ENCODE measurements at regions not wholly inside any gene's neighbourhood (a gene's known extent, or its start where the extent isn't known, plus 50 kb on each side); places are given as distances from the start of the nearest gene placed in this dataset.

DNA sequence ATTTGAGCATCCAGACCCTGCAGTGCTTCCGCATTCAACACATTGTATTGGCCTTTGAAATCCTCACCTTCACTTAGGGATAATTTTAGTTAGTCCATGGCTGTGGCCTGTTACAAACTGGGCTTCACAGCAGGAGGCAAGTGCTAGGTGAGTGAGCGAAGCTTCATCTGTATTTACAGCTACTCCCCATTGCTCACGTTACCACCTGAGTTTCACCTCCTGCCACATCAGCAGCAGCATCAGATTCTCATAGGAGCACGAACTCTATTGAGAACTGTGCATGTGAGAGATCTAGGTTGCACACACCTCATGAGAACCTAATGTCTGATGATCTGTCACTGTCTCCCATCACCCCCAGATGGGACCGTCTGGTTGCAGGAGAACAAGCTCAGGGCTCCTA lies 222.1 kb upstream of the NR2F2 start:
- TF ChIP-seq, protein P1, sequence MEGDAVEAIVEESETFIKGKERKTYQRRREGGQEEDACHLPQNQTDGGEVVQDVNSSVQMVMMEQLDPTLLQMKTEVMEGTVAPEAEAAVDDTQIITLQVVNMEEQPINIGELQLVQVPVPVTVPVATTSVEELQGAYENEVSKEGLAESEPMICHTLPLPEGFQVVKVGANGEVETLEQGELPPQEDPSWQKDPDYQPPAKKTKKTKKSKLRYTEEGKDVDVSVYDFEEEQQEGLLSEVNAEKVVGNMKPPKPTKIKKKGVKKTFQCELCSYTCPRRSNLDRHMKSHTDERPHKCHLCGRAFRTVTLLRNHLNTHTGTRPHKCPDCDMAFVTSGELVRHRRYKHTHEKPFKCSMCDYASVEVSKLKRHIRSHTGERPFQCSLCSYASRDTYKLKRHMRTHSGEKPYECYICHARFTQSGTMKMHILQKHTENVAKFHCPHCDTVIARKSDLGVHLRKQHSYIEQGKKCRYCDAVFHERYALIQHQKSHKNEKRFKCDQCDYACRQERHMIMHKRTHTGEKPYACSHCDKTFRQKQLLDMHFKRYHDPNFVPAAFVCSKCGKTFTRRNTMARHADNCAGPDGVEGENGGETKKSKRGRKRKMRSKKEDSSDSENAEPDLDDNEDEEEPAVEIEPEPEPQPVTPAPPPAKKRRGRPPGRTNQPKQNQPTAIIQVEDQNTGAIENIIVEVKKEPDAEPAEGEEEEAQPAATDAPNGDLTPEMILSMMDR (IDR thresholded peaks at IDR 0.05; ENCODE audit: borderline replicate concordance, control extremely low read depth, extremely low read depth, insufficient read depth, missing control alignments), result no peak
- DNase-seq (ENCODE audit: low spot score), result no peak
- in situ Hi-C loops (cut with MboI; ENCODE audit: low sequenced_read_pairs, unreplicated experiment), result no loop called here

DNA sequence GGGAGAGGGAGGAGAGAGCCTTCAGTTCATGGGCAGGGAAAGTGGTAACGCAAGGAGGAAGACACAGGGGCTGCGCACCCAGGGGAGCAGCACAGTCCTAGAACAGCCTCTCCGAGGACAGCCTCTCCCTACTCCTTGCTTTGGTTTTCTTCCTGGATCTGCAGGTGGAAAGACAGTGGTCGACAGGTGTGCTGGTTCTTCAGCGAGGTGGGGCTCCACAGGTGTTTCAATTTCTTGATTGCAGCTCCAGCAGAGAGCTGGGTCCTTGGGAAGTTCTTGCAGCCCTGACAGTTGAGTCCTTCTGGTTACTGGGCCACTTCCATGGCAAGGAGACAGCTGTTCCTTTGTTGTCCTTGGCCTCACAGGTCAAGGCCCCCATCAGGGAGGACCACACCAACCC lies 220.7 kb upstream of the NR2F2 start:
- in situ Hi-C loops (cut with MboI; ENCODE audit: low sequenced_read_pairs, unreplicated experiment), result no loop called here
- TF ChIP-seq, protein P1 (IDR thresholded peaks at IDR 0.05; ENCODE audit: borderline replicate concordance, control extremely low read depth, extremely low read depth, insufficient read depth, missing control alignments), result no peak
- no peak for DNase-seq (ENCODE audit: low spot score)

DNA sequence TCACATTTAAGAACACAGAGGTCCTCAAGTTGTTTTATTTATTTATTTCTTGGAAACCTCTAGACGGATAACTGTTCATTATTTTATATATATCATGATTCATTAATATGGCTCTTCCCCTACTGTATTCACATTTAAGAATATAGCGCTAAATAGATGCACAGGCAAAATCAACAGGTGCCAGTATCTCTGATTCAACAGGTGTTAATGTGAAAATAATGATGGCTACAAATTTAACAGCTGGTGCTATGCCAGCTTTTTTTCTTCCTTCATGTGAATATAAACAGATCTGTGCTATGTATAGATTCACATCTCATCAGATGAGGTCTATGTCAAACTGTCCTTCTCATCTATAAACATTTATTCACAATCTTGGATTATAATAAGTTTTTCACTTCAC lies 218.5 kb upstream of the NR2F2 start:
- TF ChIP-seq, protein P1 (IDR thresholded peaks at IDR 0.05; ENCODE audit: borderline replicate concordance, control extremely low read depth, extremely low read depth, insufficient read depth, missing control alignments), result no peak
- DNase-seq (ENCODE audit: low spot score), result no peak
- in situ Hi-C loops (cut with MboI; ENCODE audit: low sequenced_read_pairs, unreplicated experiment), result no loop called here

DNA sequence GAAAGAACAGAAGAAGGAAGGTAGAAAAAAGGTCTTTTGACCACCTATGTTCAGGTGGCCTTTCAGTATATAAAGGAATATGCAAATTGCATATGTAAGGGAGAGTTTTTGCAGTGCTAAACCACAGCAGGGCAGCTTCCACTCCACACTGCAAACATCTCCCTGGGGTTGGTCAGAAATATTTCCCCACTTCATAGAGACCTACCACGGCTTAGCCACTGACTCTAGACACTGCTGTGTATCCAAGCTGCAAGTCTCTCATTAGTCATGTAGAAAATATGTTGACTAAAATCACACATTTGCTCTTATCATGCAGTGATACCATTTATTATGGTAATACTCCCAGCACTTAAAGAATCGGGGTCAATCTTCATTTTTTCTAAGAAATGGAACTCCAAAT lies 214.9 kb upstream of the NR2F2 start:
- in situ Hi-C loops (cut with MboI; ENCODE audit: low sequenced_read_pairs, unreplicated experiment), result no loop called here
- TF ChIP-seq, protein P1 (IDR thresholded peaks at IDR 0.05; ENCODE audit: borderline replicate concordance, control extremely low read depth, extremely low read depth, insufficient read depth, missing control alignments), result no peak
- DNase-seq (ENCODE audit: low spot score), result no peak

DNA sequence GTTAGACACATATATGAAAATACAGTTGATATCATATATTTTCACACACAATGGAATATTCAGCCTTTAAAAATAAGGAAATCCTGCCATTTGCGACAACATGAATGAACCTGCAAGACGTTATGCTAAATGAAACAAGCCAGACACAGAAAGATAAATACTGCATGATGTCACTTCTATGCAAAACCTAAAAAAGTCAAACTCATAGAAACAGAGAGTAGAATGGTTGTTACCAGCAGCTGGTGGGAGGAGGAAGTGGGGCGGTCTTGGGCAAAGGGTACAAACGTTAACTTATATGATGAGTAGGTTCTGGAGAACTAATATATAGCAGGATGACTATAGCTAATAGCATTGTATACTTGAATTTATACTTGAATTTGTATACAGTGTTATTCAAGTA lies 213.2 kb upstream of the NR2F2 start:
- in situ Hi-C loops (cut with MboI; ENCODE audit: low sequenced_read_pairs, unreplicated experiment), result no loop called here
- TF ChIP-seq, protein P1 (IDR thresholded peaks at IDR 0.05; ENCODE audit: borderline replicate concordance, control extremely low read depth, extremely low read depth, insufficient read depth, missing control alignments), result no peak
- DNase-seq (ENCODE audit: low spot score), result no peak

DNA sequence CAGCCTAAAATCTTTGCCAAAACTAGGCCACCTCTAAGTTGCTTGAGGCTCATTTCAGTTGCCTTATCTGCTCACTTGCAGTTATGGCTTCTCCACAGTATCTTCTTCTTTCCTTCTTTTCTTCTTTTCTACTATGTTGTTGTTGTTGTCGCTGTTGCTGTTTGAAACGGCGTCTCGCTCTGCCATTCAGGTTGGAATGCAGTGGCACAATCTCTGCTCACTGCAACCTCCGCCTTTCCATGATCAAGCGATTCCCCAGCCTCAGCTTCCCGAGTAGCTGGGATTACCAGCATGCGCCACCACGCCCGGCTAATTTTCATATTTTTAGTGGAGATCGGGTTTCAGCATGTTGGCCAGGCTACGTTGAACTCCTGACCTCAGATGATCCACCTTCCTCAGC lies 210.8 kb upstream of the NR2F2 start:
- DNase-seq (ENCODE audit: low spot score), result no peak
- TF ChIP-seq, protein P1 (IDR thresholded peaks at IDR 0.05; ENCODE audit: borderline replicate concordance, control extremely low read depth, extremely low read depth, insufficient read depth, missing control alignments), result no peak
- in situ Hi-C loops (cut with MboI; ENCODE audit: low sequenced_read_pairs, unreplicated experiment), result no loop called here
